H1 (cell line): ENCODE measurements at regions not wholly inside any gene's neighbourhood (a gene's known extent, or its start where the extent isn't known, plus 50 kb on each side); places are given as distances from the start of the nearest gene placed in this dataset.

Experiments
- CTCF ChIA-PET: fragments of 300-600 bp; sonication (Branson Sonifier 250); formaldehyde crosslinking; loops from one replicate; lab custom pipeline; 2021; ENCODE audit not compliant: partially characterized antibody; lab: Charles Lee
- POLR2A ChIA-PET: fragments of 300-600 bp; sonication (Branson Sonifier 250); formaldehyde crosslinking; loops from one replicate; lab custom pipeline; 2021; ENCODE audit warnings: inconsistent platforms; ENCODE audit not compliant: partially characterized antibody; lab: Charles Lee
- DNase-seq, 2 experiments: peaks; one replicate each; pipeline versions ENCODE4 v3.0.0 to v3.0.0-alpha.2; 2010 to 2022; ENCODE audit warnings: low spot score in 2 of 2, low read depth in 1 of 2, mixed read lengths in 1 of 2
- FAIRE-seq: peaks from 2 replicates; lab custom pipeline; 2011; peaks lifted over from hg19 to GRCh38; lab: Jason Lieb, UNC
- H2AFZ ChIP-seq: 2 replicates; pipeline ENCODE4 v1.8.1; 2012; ENCODE audit warnings: low read length, inconsistent platforms
- H2AK5ac ChIP-seq: 2 replicates; pipeline ENCODE4 v1.6.1; 2013; ENCODE audit warnings: low read depth, low read length
- H2BK120ac ChIP-seq: replicated peaks from 2 replicates; pipeline ENCODE3; 2013; ENCODE audit warnings: low read depth, low read length, inconsistent platforms
- H2BK12ac ChIP-seq: 2 replicates; pipeline ENCODE4 v1.6.1; 2013; ENCODE audit warnings: low read depth, low read length
- H2BK15ac ChIP-seq: 2 replicates; pipeline ENCODE4 v1.6.1; 2013; ENCODE audit warnings: low read length
- H2BK20ac ChIP-seq: 2 replicates; pipeline ENCODE4 v1.6.1; 2013; ENCODE audit warnings: low read length
- H2BK5ac ChIP-seq: 2 replicates; pipeline ENCODE4 v1.6.1; 2013; ENCODE audit warnings: low read depth, low read length
- H3K14ac ChIP-seq: 2 replicates; pipeline ENCODE4 v1.6.1; 2013; ENCODE audit warnings: inconsistent platforms; ENCODE audit not compliant: insufficient read length
- H3K18ac ChIP-seq: 2 replicates; pipeline ENCODE4 v1.6.1; 2013; ENCODE audit warnings: low read length; ENCODE audit errors: extremely low read depth
- H3K23ac ChIP-seq: 2 replicates; pipeline ENCODE4 v1.6.1; 2013; ENCODE audit warnings: inconsistent platforms; ENCODE audit not compliant: insufficient read length
- H3K23me2 ChIP-seq: 2 replicates; pipeline ENCODE4 v1.6.1; 2013; ENCODE audit warnings: low read depth, low read length
- H3K27ac ChIP-seq: 2 replicates; pipeline ENCODE4 v1.6.1; 2011; ENCODE audit warnings: low read depth, low read length, inconsistent platforms
- H3K27me3 ChIP-seq, 4 experiments: replicated peaks in 1 of 4; 1 replicate in 1 of 4; 2 replicates in 3 of 4; pipeline versions ENCODE4 v1.6.1 to v1.8.1; 2011 to 2013; ENCODE audit warnings: low read length in 3 of 4, mild to moderate bottlenecking in 3 of 4, inconsistent platforms in 2 of 4, mixed read lengths in 2 of 4, moderate library complexity in 1 of 4; ENCODE audit not compliant: control insufficient read depth in 3 of 4, insufficient read depth in 3 of 4; ENCODE audit errors: extremely low read depth in 1 of 4
- H3K36me3 ChIP-seq, 4 experiments: 2 replicates each; pipeline versions ENCODE4 v1.6.1 to v1.8.1; 2011 to 2013; ENCODE audit warnings: mild to moderate bottlenecking in 4 of 4, low read length in 3 of 4, moderate library complexity in 2 of 4, control low read depth in 1 of 4, inconsistent platforms in 1 of 4; ENCODE audit not compliant: insufficient read depth in 4 of 4, control insufficient read depth in 2 of 4
- H3K4ac ChIP-seq: replicated peaks from 2 replicates; pipeline ENCODE3; 2013; ENCODE audit warnings: low read length, low read depth, mixed read lengths, inconsistent platforms; ENCODE audit not compliant: insufficient read length
- H3K4me1 ChIP-seq, 4 experiments: replicated peaks in 1 of 4; 1 replicate in 1 of 4; 2 replicates in 3 of 4; pipeline versions ENCODE4 v1.6.1 to v1.8.1; 2011 to 2013; ENCODE audit warnings: low read length in 3 of 4, inconsistent platforms in 2 of 4, mixed read lengths in 1 of 4; ENCODE audit not compliant: insufficient read depth in 4 of 4, control insufficient read depth in 3 of 4
- H3K4me2 ChIP-seq, 2 experiments: 2 replicates each; pipeline versions ENCODE4 v1.6.1 to v1.8.1; 2011 to 2013; ENCODE audit warnings: low read depth in 2 of 2, low read length in 2 of 2, control low read depth in 1 of 2, inconsistent platforms in 1 of 2, mild to moderate bottlenecking in 1 of 2; ENCODE audit not compliant: insufficient read depth in 1 of 2
- H3K4me3 ChIP-seq, 4 experiments: fragments of 200-600, 300-600 bp in 1 of 4; sonication (generic), shearing (Covaris generic), sonication (Bioruptor Twin) in 1 of 4; 2 replicates each; pipeline versions ENCODE4 v1.5.1 to v1.8.1; 2011 to 2016; ENCODE audit warnings: low read length in 4 of 4, low read depth in 3 of 4, control low read depth in 2 of 4, inconsistent platforms in 2 of 4, mild to moderate bottlenecking in 2 of 4, mixed read lengths in 1 of 4, moderate library complexity in 1 of 4; ENCODE audit not compliant: insufficient read depth in 2 of 4; ENCODE audit errors: extremely low read depth in 1 of 4
- H3K56ac ChIP-seq: replicated peaks from 2 replicates; pipeline ENCODE3; 2013; ENCODE audit warnings: low read depth, mild to moderate bottlenecking, mixed read lengths, low read length, inconsistent platforms; ENCODE audit not compliant: insufficient read length
- H3K79me1 ChIP-seq: 2 replicates; pipeline ENCODE4 v1.6.1; 2013; ENCODE audit warnings: low read depth, low read length, control low read depth
- H3K79me2 ChIP-seq, 2 experiments: 2 replicates each; pipeline versions ENCODE4 v1.6.1 to v1.8.1; 2012 to 2013; ENCODE audit warnings: low read length in 2 of 2, mild to moderate bottlenecking in 2 of 2, inconsistent platforms in 1 of 2; ENCODE audit not compliant: insufficient read depth in 2 of 2, control insufficient read depth in 1 of 2
- H3K9ac ChIP-seq, 4 experiments: replicated peaks in 1 of 4; 1 replicate in 1 of 4; 2 replicates in 3 of 4; pipeline versions ENCODE4 v1.6.1 to v1.8.1; 2011 to 2013; ENCODE audit warnings: low read depth in 3 of 4, low read length in 3 of 4, control low read depth in 2 of 4, mild to moderate bottlenecking in 2 of 4, moderate library complexity in 2 of 4, inconsistent platforms in 1 of 4; ENCODE audit errors: extremely low read depth in 1 of 4
- H3K9me3 ChIP-seq, 2 experiments: 2 replicates each; pipeline versions ENCODE4 v1.6.1 to v1.8.1; 2012 to 2013; ENCODE audit warnings: mild to moderate bottlenecking in 2 of 2, moderate library complexity in 2 of 2, control low read depth in 1 of 2, inconsistent platforms in 1 of 2, low read depth in 1 of 2, low read length in 1 of 2, mixed read lengths in 1 of 2; ENCODE audit not compliant: insufficient read depth in 2 of 2
- H4K20me1 ChIP-seq, 2 experiments: replicated peaks in 1 of 2; 2 replicates each; pipeline versions ENCODE3 to v1.8.1; 2011 to 2013; ENCODE audit warnings: inconsistent platforms in 2 of 2, low read length in 2 of 2, mild to moderate bottlenecking in 1 of 2; ENCODE audit not compliant: insufficient read depth in 2 of 2, control insufficient read depth in 1 of 2
- H4K5ac ChIP-seq: 2 replicates; pipeline ENCODE4 v1.6.1; 2013; ENCODE audit warnings: low read length, low read depth, mixed read lengths, inconsistent platforms; ENCODE audit not compliant: insufficient read length
- H4K8ac ChIP-seq: 2 replicates; pipeline ENCODE4 v1.8.0; 2013; ENCODE audit warnings: mild to moderate bottlenecking, moderate library complexity, low read length, inconsistent platforms; ENCODE audit not compliant: insufficient read depth; ENCODE audit errors: extremely low read depth
- H4K91ac ChIP-seq: replicated peaks from 2 replicates; pipeline ENCODE3; 2013; ENCODE audit warnings: low read length, mixed read lengths, inconsistent platforms; ENCODE audit not compliant: insufficient read length
- CBX8 ChIP-seq: fragments of 300-800, 300-1000 bp; sonication (generic); IDR thresholded peaks from 2 replicates; pipeline ENCODE4 v1.7.1; 2016; ENCODE audit warnings: low read depth, low read length, borderline replicate concordance
- EGR1 ChIP-seq: IDR thresholded peaks from 2 replicates; pipeline ENCODE4 v1.6.1; 2011; ENCODE audit warnings: low read depth, low read length, borderline replicate concordance
- MAFK ChIP-seq: IDR thresholded peaks from 2 replicates; pipeline ENCODE4 v1.6.1; 2012; ENCODE audit warnings: low read depth, mild to moderate bottlenecking, improper control_type of control experiment, low read length
- POLR2AphosphoS5 ChIP-seq: IDR thresholded peaks from 2 replicates; pipeline ENCODE4 v1.6.1; 2011; ENCODE audit warnings: low read depth, low read length
- RNF2 ChIP-seq: fragments of 200-900, 300-1000 bp; sonication (generic); IDR thresholded peaks from 2 replicates; pipeline ENCODE4 v1.7.1; 2016; ENCODE audit warnings: borderline replicate concordance, low read depth, mild to moderate bottlenecking, antibody characterized with exemption, low read length; ENCODE audit not compliant: poor library complexity, severe bottlenecking; ENCODE audit errors: missing control alignments
- SIX5 ChIP-seq: IDR thresholded peaks from 2 replicates; pipeline ENCODE4 v1.6.1; 2011; ENCODE audit warnings: mild to moderate bottlenecking, low read depth, low read length
- TEAD4 ChIP-seq: IDR thresholded peaks from 2 replicates; pipeline ENCODE4 v1.6.1; 2012; ENCODE audit warnings: low read depth, low read length, inconsistent platforms, mixed read lengths
- YY1 ChIP-seq: IDR thresholded peaks from 2 replicates; pipeline ENCODE4 v1.6.1; 2011; ENCODE audit warnings: low read depth, mild to moderate bottlenecking, low read length
- WGBS, 2 experiments: shearing (Covaris generic) in 1 of 2; methylation state at CpG; one replicate each; pipeline versions ENCODE4 v1.1.6 to v1.1.7; 2013 to 2015; ENCODE audit warnings: low lambda C conversion rate in 2 of 2, mixed read lengths in 2 of 2, inconsistent platforms in 1 of 2, low coverage in 1 of 2, missing lambda C conversion rate in 1 of 2; ENCODE audit not compliant: insufficient replicate concordance in 2 of 2, insufficient coverage in 1 of 2, insufficient read length in 1 of 2; ENCODE audit errors: extremely low coverage in 1 of 2, missing lambda C conversion rate in 1 of 2; 5-methylcytosine and 5-hydroxymethylcytosine counted together

DNA sequence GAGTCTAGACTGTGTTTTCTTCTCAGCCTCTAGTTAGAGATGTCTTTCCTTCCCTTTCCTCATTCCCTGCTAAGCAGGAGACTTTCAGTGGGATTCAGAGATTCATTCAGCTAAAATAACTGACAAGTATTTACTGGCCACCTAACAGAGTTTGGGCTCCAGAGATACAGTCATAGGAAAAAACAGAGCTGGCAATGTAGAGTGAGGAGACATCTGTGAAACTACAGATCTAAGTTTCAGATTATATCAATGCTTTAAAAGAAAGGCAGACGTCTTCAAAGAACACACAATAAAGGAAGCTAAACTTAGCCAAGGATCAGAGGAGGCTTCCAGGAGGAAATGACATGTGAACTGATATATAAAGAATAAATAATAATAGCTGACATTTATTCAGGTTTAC, 355.6 kb upstream of the DDI1 start:
- Histone ChIP-seq H2BK20ac (no peak overlapping the region), H2AFZ (no peak overlapping the region), H3K4ac (no peak overlapping the region), H3K4me3 (no peak overlapping the region), H3K27me3 (peaks cover 0 to 1% (median 0%) of the 10 kb centered on the region in 4 experiments; a peak in 2 of 7 replicates), H3K23ac (no peak overlapping the region), H2BK15ac (no peak overlapping the region), H3K9ac (no peak overlapping the region), H3K18ac (no peak overlapping the region), H3K36me3 (no peaks in the 10 kb centered on the region), H2BK12ac (no peak overlapping the region), H3K9me3 (no peaks in the 10 kb centered on the region), H3K4me2 (no peak overlapping the region), H3K4me1 (peaks cover 3 to 6% (median 3%) of the 10 kb centered on the region in 4 experiments; a peak in 4 of 7 replicates), H3K79me1 (no peaks in the 10 kb centered on the region), H3K23me2 (no peaks in the 10 kb centered on the region), H4K91ac (no peak overlapping the region), H3K56ac (no peak overlapping the region), H3K27ac (no peak overlapping the region), H2AK5ac (no peak overlapping the region), H3K79me2 (no peaks in the 10 kb centered on the region), H2BK120ac (no peak overlapping the region), H4K20me1 (no peaks in the 10 kb centered on the region), H2BK5ac (no peak overlapping the region), H4K8ac (no peak overlapping the region), H4K5ac (no peak overlapping the region), H3K14ac (no peak overlapping the region)
- WGBS, 2 experiments, result 80% methylated on average over 1 of the region's 1 CpG; no CpG with 5 or more reads in 1 of the 2 experiments
- TF ChIP-seq CBX8 (no peak), TEAD4 (no peak), POLR2AphosphoS5 (no peak), YY1 (no peak), SIX5 (no peak), RNF2 (no peak), EGR1 (no peak), MAFK (no peak)
- DNase-seq, result no peak
- CTCF ChIA-PET, result interaction anchor here (0.8 to 4.7 kb wide), 10 partner anchors 11 to 614 kb away, joined by 3 to 32 read pairs (median 6); no protein-coding TSS in a partner anchor
- POLR2A ChIA-PET, result interaction anchor here (3.0 kb wide), 1 partner anchor 58 kb away, joined by 7 read pairs; no protein-coding TSS in a partner anchor
- FAIRE-seq, result no peak
